SK-N-SH (cell line): ENCODE measurements at regions not wholly inside any gene's neighbourhood (a gene's known extent, or its start where the extent isn't known, plus 50 kb on each side); places are given as distances from the start of the nearest gene placed in this dataset.

Experiments used
- EP300 ChIP-seq, 2 experiments: IDR thresholded peaks; 2 replicates each; pipeline versions ENCODE4 v1.4.0 to v1.6.1; 2012; ENCODE audit warnings: borderline replicate concordance in 1 of 2, low read depth in 1 of 2, low read length in 1 of 2
- FOSL2 ChIP-seq: IDR thresholded peaks from 2 replicates; pipeline ENCODE4 v1.4.0; 2012; ENCODE audit warnings: low read depth, mild to moderate bottlenecking, moderate library complexity, borderline replicate concordance
- NFIC ChIP-seq: IDR thresholded peaks from 2 replicates; pipeline ENCODE4 v1.4.0; 2012; ENCODE audit warnings: borderline replicate concordance
- POLR2AphosphoS5 ChIP-seq: IDR thresholded peaks from 2 replicates; pipeline ENCODE4 v1.6.1; 2012; ENCODE audit warnings: low read depth, low read length
- RAD21 ChIP-seq: IDR thresholded peaks from 2 replicates; pipeline ENCODE4 v1.6.1; 2012; ENCODE audit warnings: mild to moderate bottlenecking, low read length
- YY1 ChIP-seq: IDR thresholded peaks from 2 replicates; pipeline ENCODE4 v1.4.0; 2012; ENCODE audit warnings: low read depth, mild to moderate bottlenecking
- TF ChIP-seq, protein P1 (sequence below): fragments of 200-600 bp; sonication (generic); IDR thresholded peaks from 2 replicates; pipeline ENCODE4 v1.6.1; 2017; ENCODE audit warnings: antibody characterized with exemption, mild to moderate bottlenecking, moderate library complexity
- TF ChIP-seq, protein P2 (sequence below): fragments of 150-350 bp; IDR thresholded peaks from 2 replicates; pipeline ENCODE4 v1.6.1; 2016; ENCODE audit warnings: mild to moderate bottlenecking, low read depth, low read length
- TF ChIP-seq, protein P3 (sequence below): IDR thresholded peaks from 2 replicates; pipeline ENCODE4 v1.6.1; 2012; ENCODE audit warnings: mild to moderate bottlenecking, low read depth, low read length, moderate library complexity

DNA sequence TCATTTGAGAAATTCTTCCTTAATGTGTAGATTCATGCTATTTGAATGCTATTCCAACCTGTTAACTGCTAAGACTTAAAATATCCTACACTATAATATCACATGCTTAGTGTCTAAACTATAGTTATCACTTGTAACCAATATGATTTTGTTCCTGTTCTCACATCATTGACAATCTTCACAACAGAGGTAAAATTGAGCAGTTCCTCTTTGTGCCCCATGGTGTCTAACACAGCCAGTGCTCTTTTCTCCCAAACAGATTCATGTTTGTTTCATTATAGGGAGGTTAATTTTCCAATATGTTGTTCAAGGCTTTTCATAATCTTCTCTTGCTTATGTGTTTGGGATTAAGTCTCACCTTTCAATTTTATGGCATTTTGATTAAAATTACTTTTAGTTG, 591.1 kb downstream of the ZPLD1 start:
- TF ChIP-seq, protein P1, sequence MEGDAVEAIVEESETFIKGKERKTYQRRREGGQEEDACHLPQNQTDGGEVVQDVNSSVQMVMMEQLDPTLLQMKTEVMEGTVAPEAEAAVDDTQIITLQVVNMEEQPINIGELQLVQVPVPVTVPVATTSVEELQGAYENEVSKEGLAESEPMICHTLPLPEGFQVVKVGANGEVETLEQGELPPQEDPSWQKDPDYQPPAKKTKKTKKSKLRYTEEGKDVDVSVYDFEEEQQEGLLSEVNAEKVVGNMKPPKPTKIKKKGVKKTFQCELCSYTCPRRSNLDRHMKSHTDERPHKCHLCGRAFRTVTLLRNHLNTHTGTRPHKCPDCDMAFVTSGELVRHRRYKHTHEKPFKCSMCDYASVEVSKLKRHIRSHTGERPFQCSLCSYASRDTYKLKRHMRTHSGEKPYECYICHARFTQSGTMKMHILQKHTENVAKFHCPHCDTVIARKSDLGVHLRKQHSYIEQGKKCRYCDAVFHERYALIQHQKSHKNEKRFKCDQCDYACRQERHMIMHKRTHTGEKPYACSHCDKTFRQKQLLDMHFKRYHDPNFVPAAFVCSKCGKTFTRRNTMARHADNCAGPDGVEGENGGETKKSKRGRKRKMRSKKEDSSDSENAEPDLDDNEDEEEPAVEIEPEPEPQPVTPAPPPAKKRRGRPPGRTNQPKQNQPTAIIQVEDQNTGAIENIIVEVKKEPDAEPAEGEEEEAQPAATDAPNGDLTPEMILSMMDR = no peak
- TF ChIP-seq POLR2AphosphoS5 (no peak), RAD21 (no peak), NFIC (no peak), YY1 (no peak), FOSL2 (no peak), EP300 (IDR thresholded peaks at IDR 0.05; ENCODE audit: borderline replicate concordance in 1 of 2, low read depth in 1 of 2, low read length in 1 of 2) (no peak)
- TF ChIP-seq, protein P2, sequence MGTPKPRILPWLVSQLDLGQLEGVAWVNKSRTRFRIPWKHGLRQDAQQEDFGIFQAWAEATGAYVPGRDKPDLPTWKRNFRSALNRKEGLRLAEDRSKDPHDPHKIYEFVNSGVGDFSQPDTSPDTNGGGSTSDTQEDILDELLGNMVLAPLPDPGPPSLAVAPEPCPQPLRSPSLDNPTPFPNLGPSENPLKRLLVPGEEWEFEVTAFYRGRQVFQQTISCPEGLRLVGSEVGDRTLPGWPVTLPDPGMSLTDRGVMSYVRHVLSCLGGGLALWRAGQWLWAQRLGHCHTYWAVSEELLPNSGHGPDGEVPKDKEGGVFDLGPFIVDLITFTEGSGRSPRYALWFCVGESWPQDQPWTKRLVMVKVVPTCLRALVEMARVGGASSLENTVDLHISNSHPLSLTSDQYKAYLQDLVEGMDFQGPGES = no peak
- TF ChIP-seq, protein P3, sequence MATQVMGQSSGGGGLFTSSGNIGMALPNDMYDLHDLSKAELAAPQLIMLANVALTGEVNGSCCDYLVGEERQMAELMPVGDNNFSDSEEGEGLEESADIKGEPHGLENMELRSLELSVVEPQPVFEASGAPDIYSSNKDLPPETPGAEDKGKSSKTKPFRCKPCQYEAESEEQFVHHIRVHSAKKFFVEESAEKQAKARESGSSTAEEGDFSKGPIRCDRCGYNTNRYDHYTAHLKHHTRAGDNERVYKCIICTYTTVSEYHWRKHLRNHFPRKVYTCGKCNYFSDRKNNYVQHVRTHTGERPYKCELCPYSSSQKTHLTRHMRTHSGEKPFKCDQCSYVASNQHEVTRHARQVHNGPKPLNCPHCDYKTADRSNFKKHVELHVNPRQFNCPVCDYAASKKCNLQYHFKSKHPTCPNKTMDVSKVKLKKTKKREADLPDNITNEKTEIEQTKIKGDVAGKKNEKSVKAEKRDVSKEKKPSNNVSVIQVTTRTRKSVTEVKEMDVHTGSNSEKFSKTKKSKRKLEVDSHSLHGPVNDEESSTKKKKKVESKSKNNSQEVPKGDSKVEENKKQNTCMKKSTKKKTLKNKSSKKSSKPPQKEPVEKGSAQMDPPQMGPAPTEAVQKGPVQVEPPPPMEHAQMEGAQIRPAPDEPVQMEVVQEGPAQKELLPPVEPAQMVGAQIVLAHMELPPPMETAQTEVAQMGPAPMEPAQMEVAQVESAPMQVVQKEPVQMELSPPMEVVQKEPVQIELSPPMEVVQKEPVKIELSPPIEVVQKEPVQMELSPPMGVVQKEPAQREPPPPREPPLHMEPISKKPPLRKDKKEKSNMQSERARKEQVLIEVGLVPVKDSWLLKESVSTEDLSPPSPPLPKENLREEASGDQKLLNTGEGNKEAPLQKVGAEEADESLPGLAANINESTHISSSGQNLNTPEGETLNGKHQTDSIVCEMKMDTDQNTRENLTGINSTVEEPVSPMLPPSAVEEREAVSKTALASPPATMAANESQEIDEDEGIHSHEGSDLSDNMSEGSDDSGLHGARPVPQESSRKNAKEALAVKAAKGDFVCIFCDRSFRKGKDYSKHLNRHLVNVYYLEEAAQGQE = no peak
